ENCODE measurements at regions not wholly inside any gene's neighbourhood (a gene's known extent, or its start where the extent isn't known, plus 50 kb on each side); places are given as distances from the start of the nearest gene placed in this dataset.

DNA sequence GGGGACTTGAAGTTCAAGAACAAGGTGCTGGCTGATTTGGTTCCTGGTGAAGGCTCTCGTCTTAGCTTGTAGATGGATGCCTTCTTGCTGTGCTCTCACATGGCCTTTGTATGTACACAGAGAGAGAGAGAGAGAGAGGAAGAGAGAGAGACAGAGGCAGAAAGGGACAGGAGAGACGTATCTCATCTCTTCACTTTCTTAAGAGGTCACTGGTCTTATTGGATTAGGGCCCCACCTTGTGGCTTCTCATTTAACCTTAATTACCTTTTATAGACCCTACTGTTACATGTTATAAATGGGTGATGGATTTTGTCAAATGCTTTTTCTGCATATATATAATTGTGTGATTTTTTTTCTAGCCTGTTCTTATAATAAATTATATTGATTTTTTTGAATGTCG lies 1444.2 kb downstream of the ADGRL3 start:
- Histone ChIP-seq H4K20me1 (ENCODE audit: control insufficient read depth, extremely low read depth, insufficient read depth, low read length) (no peaks in the 10 kb centered on the region), H3K27me3 (ENCODE audit: control insufficient read depth, extremely low read depth, insufficient read depth, low read length) (no peaks in the 10 kb centered on the region), H2AFZ (ENCODE audit: control insufficient read depth, low read length) (no peak overlapping the region), H3K36me3 (ENCODE audit: control insufficient read depth in 2 of 2, extremely low read depth in 1 of 2, insufficient read depth in 2 of 2, low read length in 2 of 2) (no peaks in the 10 kb centered on the region), H3K4me1 (ENCODE audit: control insufficient read depth, extremely low read depth, insufficient read depth, low read length) (no peaks in the 10 kb centered on the region), H3K9me3 (ENCODE audit: control insufficient read depth, low read depth, low read length) (no peaks in the 10 kb centered on the region), H3K4me2 (ENCODE audit: control insufficient read depth, extremely low read depth, insufficient read depth, low read depth, low read length) (no peak overlapping the region), H3K9me1 (ENCODE audit: control insufficient read depth, extremely low read depth, insufficient read depth, low read length) (no peaks in the 10 kb centered on the region), H3K27ac (ENCODE audit: control insufficient read depth, insufficient read depth, low read length) (no peak overlapping the region), H3K4me3 (ENCODE audit: control insufficient read depth in 2 of 3, extremely low read depth in 1 of 3, insufficient read depth in 2 of 3, low read depth in 1 of 3, low read length in 3 of 3) (no peak overlapping the region), H3K79me2 (ENCODE audit: control insufficient read depth, insufficient read depth, low read length) (no peaks in the 10 kb centered on the region), H3K9ac (ENCODE audit: control insufficient read depth, extremely low read depth, insufficient read depth, low read length) (no peak overlapping the region)
- no peak for DNase-seq (ENCODE audit: low read depth, low spot score)
- no peak for FAIRE-seq
- TF ChIP-seq, protein P1, sequence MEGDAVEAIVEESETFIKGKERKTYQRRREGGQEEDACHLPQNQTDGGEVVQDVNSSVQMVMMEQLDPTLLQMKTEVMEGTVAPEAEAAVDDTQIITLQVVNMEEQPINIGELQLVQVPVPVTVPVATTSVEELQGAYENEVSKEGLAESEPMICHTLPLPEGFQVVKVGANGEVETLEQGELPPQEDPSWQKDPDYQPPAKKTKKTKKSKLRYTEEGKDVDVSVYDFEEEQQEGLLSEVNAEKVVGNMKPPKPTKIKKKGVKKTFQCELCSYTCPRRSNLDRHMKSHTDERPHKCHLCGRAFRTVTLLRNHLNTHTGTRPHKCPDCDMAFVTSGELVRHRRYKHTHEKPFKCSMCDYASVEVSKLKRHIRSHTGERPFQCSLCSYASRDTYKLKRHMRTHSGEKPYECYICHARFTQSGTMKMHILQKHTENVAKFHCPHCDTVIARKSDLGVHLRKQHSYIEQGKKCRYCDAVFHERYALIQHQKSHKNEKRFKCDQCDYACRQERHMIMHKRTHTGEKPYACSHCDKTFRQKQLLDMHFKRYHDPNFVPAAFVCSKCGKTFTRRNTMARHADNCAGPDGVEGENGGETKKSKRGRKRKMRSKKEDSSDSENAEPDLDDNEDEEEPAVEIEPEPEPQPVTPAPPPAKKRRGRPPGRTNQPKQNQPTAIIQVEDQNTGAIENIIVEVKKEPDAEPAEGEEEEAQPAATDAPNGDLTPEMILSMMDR (optimal IDR thresholded peaks at IDR 0.05 in 1 of 3, IDR thresholded peaks at IDR 0.05 in 1 of 3, conservative IDR thresholded peaks at IDR 0.05 in 1 of 3; ENCODE audit: extremely low read depth in 1 of 3, insufficient read depth in 2 of 3, low read length in 3 of 3), result peak in 2 of 3 experiments; percentile 16 to 26
- TF ChIP-seq EZH2 (IDR thresholded peaks at IDR 0.05; ENCODE audit: low read length), result no peak
- dilution Hi-C loops (cut with MboI; ENCODE audit: extremely low pct_ligation_motif_present, low sequenced_read_pairs), result no loop called here

DNA sequence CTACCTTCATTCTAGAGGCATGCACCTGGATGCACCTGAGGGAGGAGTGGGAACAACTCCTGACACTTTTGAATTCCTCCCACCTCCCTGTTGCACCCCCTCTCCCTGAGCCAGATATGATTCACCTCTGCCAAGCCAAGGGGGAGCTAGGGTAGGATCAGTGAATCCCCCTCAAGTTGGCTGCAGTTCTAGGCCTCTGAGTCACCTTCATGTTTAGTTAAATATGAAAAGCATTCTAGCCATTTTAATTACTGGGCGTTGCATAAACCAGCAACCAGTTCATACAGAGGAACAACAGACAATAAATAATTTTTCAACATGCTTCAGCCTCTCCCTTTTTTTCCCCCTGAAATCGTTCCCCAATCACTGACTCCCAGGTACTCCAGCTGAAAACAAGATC lies 1440.2 kb downstream of the ADGRL3 start:
- Histone ChIP-seq H3K4me3 (ENCODE audit: control insufficient read depth in 2 of 3, extremely low read depth in 1 of 3, insufficient read depth in 2 of 3, low read depth in 1 of 3, low read length in 3 of 3) (no peak overlapping the region), H3K27ac (ENCODE audit: control insufficient read depth, insufficient read depth, low read length) (no peak overlapping the region), H3K9me1 (ENCODE audit: control insufficient read depth, extremely low read depth, insufficient read depth, low read length) (no peaks in the 10 kb centered on the region), H3K36me3 (ENCODE audit: control insufficient read depth in 2 of 2, extremely low read depth in 1 of 2, insufficient read depth in 2 of 2, low read length in 2 of 2) (no peaks in the 10 kb centered on the region), H3K9ac (ENCODE audit: control insufficient read depth, extremely low read depth, insufficient read depth, low read length) (no peak overlapping the region), H3K9me3 (ENCODE audit: control insufficient read depth, low read depth, low read length) (no peaks in the 10 kb centered on the region), H3K79me2 (ENCODE audit: control insufficient read depth, insufficient read depth, low read length) (no peaks in the 10 kb centered on the region), H2AFZ (ENCODE audit: control insufficient read depth, low read length) (no peak overlapping the region), H3K4me1 (ENCODE audit: control insufficient read depth, extremely low read depth, insufficient read depth, low read length) (no peaks in the 10 kb centered on the region), H3K4me2 (ENCODE audit: control insufficient read depth, extremely low read depth, insufficient read depth, low read depth, low read length) (no peak overlapping the region), H3K27me3 (ENCODE audit: control insufficient read depth, extremely low read depth, insufficient read depth, low read length) (no peaks in the 10 kb centered on the region), H4K20me1 (ENCODE audit: control insufficient read depth, extremely low read depth, insufficient read depth, low read length) (no peaks in the 10 kb centered on the region)
- DNase-seq (ENCODE audit: low read depth, low spot score) (no peak), FAIRE-seq (no peak)
- dilution Hi-C loops (cut with MboI; ENCODE audit: extremely low pct_ligation_motif_present, low sequenced_read_pairs), result no loop called here
- TF ChIP-seq EZH2 (IDR thresholded peaks at IDR 0.05; ENCODE audit: low read length), result no peak
- TF ChIP-seq, protein P1 (optimal IDR thresholded peaks at IDR 0.05 in 1 of 3, IDR thresholded peaks at IDR 0.05 in 1 of 3, conservative IDR thresholded peaks at IDR 0.05 in 1 of 3; ENCODE audit: extremely low read depth in 1 of 3, insufficient read depth in 2 of 3, low read length in 3 of 3), result no peak

All from keratinocyte (primary cell).